ENCODE measurements at regions not wholly inside any gene's neighbourhood (a gene's known extent, or its start where the extent isn't known, plus 50 kb on each side); places are given as distances from the start of the nearest gene placed in this dataset.

DNA sequence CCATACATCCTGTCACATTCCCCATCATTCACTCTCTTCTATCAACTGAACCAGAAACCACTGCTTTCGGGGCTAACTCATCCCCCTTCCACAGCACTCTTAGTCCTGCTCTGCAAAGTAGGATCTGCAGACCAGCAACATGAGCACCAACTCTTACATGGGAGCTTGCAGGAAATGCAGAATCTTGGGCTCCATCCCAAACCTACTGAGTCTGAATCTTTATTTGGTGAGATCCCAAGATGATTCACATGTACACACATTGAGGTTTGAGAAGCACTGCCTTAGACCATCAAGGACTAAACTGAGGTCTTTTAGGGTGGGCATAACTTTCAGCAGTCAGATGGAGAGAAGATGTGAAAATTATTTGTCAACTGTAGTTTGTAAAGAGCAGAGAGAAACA, 235.6 kb upstream of the EPHA4 start:
- Histone ChIP-seq H3F3A (replicated peaks; ENCODE audit: insufficient read depth) (no peaks in the 10 kb centered on the region), H3K36me3 (replicated peaks in 1 of 2; ENCODE audit: control insufficient read depth in 1 of 2, insufficient read depth in 2 of 2, low read length in 1 of 2) (no peaks in the 10 kb centered on the region), H3K27me3 (ENCODE audit: insufficient read depth) (no peaks in the 10 kb centered on the region), H3K4me3 (ENCODE audit: low read depth in 2 of 2, low read length in 1 of 2) (no peak overlapping the region), H3K27ac (ENCODE audit: low read depth in 2 of 2, low read length in 1 of 2) (no peak overlapping the region), H3K9ac (no peak overlapping the region), H3K9me3 (no peaks in the 10 kb centered on the region), H3K4me1 (ENCODE audit: control insufficient read depth in 1 of 2, insufficient read depth in 2 of 2, low read depth in 1 of 2, low read length in 1 of 2) (no peaks in the 10 kb centered on the region), H4K20me1 (ENCODE audit: insufficient read depth) (no peaks in the 10 kb centered on the region), H3K79me2 (ENCODE audit: insufficient read depth) (no peaks in the 10 kb centered on the region), H3K9me2 (no peaks in the 10 kb centered on the region), H2AFZ (ENCODE audit: low read depth) (no peak overlapping the region), H3K4me2 (no peak overlapping the region)
- ChIA-PET POLR2A (no interaction called here), CTCF (no interaction called here)
- 0% methylated on average over 1 of the region's 1 CpG for WGBS (ENCODE audit: low lambda C conversion rate)
- no peak for TF ChIP-seq RFX5 (IDR thresholded peaks at IDR 0.05; ENCODE audit: low read length)
- TF ChIP-seq, protein P1, sequence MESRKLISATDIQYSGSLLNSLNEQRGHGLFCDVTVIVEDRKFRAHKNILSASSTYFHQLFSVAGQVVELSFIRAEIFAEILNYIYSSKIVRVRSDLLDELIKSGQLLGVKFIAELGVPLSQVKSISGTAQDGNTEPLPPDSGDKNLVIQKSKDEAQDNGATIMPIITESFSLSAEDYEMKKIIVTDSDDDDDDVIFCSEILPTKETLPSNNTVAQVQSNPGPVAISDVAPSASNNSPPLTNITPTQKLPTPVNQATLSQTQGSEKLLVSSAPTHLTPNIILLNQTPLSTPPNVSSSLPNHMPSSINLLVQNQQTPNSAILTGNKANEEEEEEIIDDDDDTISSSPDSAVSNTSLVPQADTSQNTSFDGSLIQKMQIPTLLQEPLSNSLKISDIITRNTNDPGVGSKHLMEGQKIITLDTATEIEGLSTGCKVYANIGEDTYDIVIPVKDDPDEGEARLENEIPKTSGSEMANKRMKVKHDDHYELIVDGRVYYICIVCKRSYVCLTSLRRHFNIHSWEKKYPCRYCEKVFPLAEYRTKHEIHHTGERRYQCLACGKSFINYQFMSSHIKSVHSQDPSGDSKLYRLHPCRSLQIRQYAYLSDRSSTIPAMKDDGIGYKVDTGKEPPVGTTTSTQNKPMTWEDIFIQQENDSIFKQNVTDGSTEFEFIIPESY (IDR thresholded peaks at IDR 0.05; ENCODE audit: borderline replicate concordance, low read depth): no peak
- TF ChIP-seq YY1 (IDR thresholded peaks at IDR 0.05; ENCODE audit: low read depth): no peak
- TF ChIP-seq SMC3 (IDR thresholded peaks at IDR 0.05; ENCODE audit: low read depth, low read length): no peak
- no peak for TF ChIP-seq ELF1 (IDR thresholded peaks at IDR 0.05)
- TF ChIP-seq POLR2AphosphoS5 (IDR thresholded peaks at IDR 0.05; ENCODE audit: low read depth, low read length): no peak
- TF ChIP-seq, protein P2, sequence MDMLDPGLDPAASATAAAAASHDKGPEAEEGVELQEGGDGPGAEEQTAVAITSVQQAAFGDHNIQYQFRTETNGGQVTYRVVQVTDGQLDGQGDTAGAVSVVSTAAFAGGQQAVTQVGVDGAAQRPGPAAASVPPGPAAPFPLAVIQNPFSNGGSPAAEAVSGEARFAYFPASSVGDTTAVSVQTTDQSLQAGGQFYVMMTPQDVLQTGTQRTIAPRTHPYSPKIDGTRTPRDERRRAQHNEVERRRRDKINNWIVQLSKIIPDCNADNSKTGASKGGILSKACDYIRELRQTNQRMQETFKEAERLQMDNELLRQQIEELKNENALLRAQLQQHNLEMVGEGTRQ (IDR thresholded peaks at IDR 0.05; ENCODE audit: borderline replicate concordance, low read depth, low read length): no peak
- TF ChIP-seq SIN3A (IDR thresholded peaks at IDR 0.05; ENCODE audit: borderline replicate concordance, low read depth, low read length): no peak
- no peak for TF ChIP-seq FOXM1 (IDR thresholded peaks at IDR 0.05; ENCODE audit: low read depth)
- TF ChIP-seq FOXJ3 (CRISPR knock-in tag; IDR thresholded peaks at IDR 0.05): no peak
- DNase-seq: no peak

DNA sequence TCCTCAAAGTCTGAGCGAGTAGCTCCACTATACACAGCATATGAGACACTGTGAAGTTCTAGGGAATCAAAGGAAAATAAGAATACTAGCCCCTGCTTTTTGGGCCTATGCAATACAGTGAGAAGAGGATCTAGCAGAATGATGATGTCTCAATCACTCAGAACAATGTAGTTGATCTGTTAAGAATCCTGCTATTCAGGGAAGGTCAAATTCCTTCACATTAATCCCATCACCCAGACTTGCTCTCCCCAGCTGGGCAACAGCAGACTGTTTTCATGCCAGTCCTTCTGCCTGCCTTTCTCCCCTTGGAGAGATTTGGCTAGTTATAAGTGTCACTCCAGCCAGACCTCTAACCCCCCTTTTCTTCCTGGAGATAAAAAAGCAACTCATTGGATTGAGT, 230.0 kb upstream of the EPHA4 start:
- Histone ChIP-seq H2AFZ (ENCODE audit: low read depth) (no peak overlapping the region), H4K20me1 (ENCODE audit: insufficient read depth) (no peaks in the 10 kb centered on the region), H3K4me2 (no peak overlapping the region), H3K36me3 (replicated peaks in 1 of 2; ENCODE audit: control insufficient read depth in 1 of 2, insufficient read depth in 2 of 2, low read length in 1 of 2) (no peaks in the 10 kb centered on the region), H3K79me2 (ENCODE audit: insufficient read depth) (no peaks in the 10 kb centered on the region), H3K9me2 (no peaks in the 10 kb centered on the region), H3K9me3 (no peaks in the 10 kb centered on the region), H3K27ac (ENCODE audit: low read depth in 2 of 2, low read length in 1 of 2) (no peak overlapping the region), H3K4me3 (ENCODE audit: low read depth in 2 of 2, low read length in 1 of 2) (no peak overlapping the region), H3F3A (replicated peaks; ENCODE audit: insufficient read depth) (no peaks in the 10 kb centered on the region), H3K4me1 (ENCODE audit: control insufficient read depth in 1 of 2, insufficient read depth in 2 of 2, low read depth in 1 of 2, low read length in 1 of 2) (no peaks in the 10 kb centered on the region), H3K27me3 (ENCODE audit: insufficient read depth) (no peaks in the 10 kb centered on the region), H3K9ac (no peak overlapping the region)
- no peak for DNase-seq
- TF ChIP-seq JUND (IDR thresholded peaks at IDR 0.05) (no peak), TEAD4 (IDR thresholded peaks at IDR 0.05; ENCODE audit: borderline replicate concordance, insufficient read depth) (no peak), FOSL2 (IDR thresholded peaks at IDR 0.05; ENCODE audit: borderline replicate concordance, low read depth) (no peak), RCOR1 (IDR thresholded peaks at IDR 0.05; ENCODE audit: low read length) (no peak), TAF1 (IDR thresholded peaks at IDR 0.05; ENCODE audit: borderline replicate concordance, low read depth, low read length) (no peak), CHD2 (IDR thresholded peaks at IDR 0.05; ENCODE audit: low read length, partially characterized antibody) (no peak), SMC3 (IDR thresholded peaks at IDR 0.05; ENCODE audit: low read depth, low read length) (no peak)
- TF ChIP-seq, protein P3, sequence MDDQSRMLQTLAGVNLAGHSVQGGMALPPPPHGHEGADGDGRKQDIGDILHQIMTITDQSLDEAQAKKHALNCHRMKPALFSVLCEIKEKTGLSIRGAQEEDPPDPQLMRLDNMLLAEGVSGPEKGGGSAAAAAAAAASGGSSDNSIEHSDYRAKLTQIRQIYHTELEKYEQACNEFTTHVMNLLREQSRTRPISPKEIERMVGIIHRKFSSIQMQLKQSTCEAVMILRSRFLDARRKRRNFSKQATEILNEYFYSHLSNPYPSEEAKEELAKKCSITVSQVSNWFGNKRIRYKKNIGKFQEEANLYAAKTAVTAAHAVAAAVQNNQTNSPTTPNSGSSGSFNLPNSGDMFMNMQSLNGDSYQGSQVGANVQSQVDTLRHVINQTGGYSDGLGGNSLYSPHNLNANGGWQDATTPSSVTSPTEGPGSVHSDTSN (IDR thresholded peaks at IDR 0.05): no peak
- TF ChIP-seq, protein P4, sequence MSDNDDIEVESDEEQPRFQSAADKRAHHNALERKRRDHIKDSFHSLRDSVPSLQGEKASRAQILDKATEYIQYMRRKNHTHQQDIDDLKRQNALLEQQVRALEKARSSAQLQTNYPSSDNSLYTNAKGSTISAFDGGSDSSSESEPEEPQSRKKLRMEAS (IDR thresholded peaks at IDR 0.05; ENCODE audit: low read depth): no peak
- TF ChIP-seq, protein P1 (IDR thresholded peaks at IDR 0.05; ENCODE audit: borderline replicate concordance, low read depth): no peak
- POLR2A ChIA-PET: no interaction called here
- WGBS (ENCODE audit: low lambda C conversion rate): 5% methylated on average over 1 of the region's 1 CpG
- CTCF ChIA-PET: interaction anchor here (1.6 kb wide), 1 partner anchor 10 kb away, joined by 3 read pairs; no protein-coding TSS in a partner anchor
